HG02571 (cell line): ENCODE measurements at regions not wholly inside any gene's neighbourhood (a gene's known extent, or its start where the extent isn't known, plus 50 kb on each side); places are given as distances from the start of the nearest gene placed in this dataset.
"Not testable (repeated sequence)": the region's sequence is repeated elsewhere in the genome, so short reads cannot be mapped to it uniquely, and the experiment has no call there.

Experiments used
- ATAC-seq: cut with Tn5 transposase; IDR thresholded peaks from one replicate; pipeline ENCODE4 v1.9.1; 2021; ENCODE audit warnings: mild to moderate bottlenecking, moderate library complexity; ENCODE audit not compliant: unreplicated experiment

GRCh38 chr22:22060200-22061084, 77.9 kb upstream of the TOP3B start:
- no peak for ATAC-seq

- ATAC-seq: no peak
These were observed 76.9 kb upstream of the TOP3B start for GRCh38 chr22:22059291-22060002.

- no peak for ATAC-seq
These were observed 76.2 kb upstream of the TOP3B start for GRCh38 chr22:22058633-22059290.

GRCh38 chr22:22057617-22058378, 75.2 kb upstream of the TOP3B start:
- no peak for ATAC-seq

- not testable (repeated sequence) for ATAC-seq
These were observed 74.4 kb upstream of the TOP3B start for GRCh38 chr22:22056809-22057594.

- not testable (repeated sequence) for ATAC-seq
These were observed 70.1 kb upstream of the TOP3B start for GRCh38 chr22:22052548-22053139.

- ATAC-seq: not testable (repeated sequence)
These were observed 68.4 kb upstream of the TOP3B start for GRCh38 chr22:22051032-22051431.

- no peak for ATAC-seq
These were observed 67.7 kb upstream of the TOP3B start for GRCh38 chr22:22050141-22050775.

GRCh38 chr22:22049684-22050083, 67.1 kb upstream of the TOP3B start:
- no peak for ATAC-seq

- ATAC-seq: no peak
These were observed 66.5 kb upstream of the TOP3B start for GRCh38 chr22:22048981-22049531.

- ATAC-seq: no peak
These were observed 65.8 kb upstream of the TOP3B start for GRCh38 chr22:22048318-22048942.

GRCh38 chr22:22047776-22048175, 65.2 kb upstream of the TOP3B start:
- no peak for ATAC-seq

GRCh38 chr22:22047266-22047665, 64.7 kb upstream of the TOP3B start:
- no peak for ATAC-seq

GRCh38 chr22:22046370-22046769, 63.8 kb upstream of the TOP3B start:
- no peak for ATAC-seq

- no peak for ATAC-seq
These were observed 63.2 kb upstream of the TOP3B start for GRCh38 chr22:22045571-22046335.

- no peak for ATAC-seq
These were observed 61.6 kb upstream of the TOP3B start for GRCh38 chr22:22044153-22044552.

GRCh38 chr22:22043296-22044078, 60.9 kb upstream of the TOP3B start:
- ATAC-seq: no peak
